ENCODE measurements at regions not wholly inside any gene's neighbourhood (a gene's known extent, or its start where the extent isn't known, plus 50 kb on each side); places are given as distances from the start of the nearest gene placed in this dataset.
"Not testable (repeated sequence)": the region's sequence is repeated elsewhere in the genome, so short reads cannot be mapped to it uniquely, and the experiment has no call there.

GRCh38 chr21:35381743-35382310 lies 332.7 kb upstream of the RUNX1 start:
- DNase-seq = no peak

GRCh38 chr21:35380304-35380703 lies 331.2 kb upstream of the RUNX1 start:
- DNase-seq = not testable (repeated sequence)

GRCh38 chr21:35378881-35379280 lies 329.8 kb upstream of the RUNX1 start:
- no peak for DNase-seq

GRCh38 chr21:35377505-35378090 lies 328.5 kb upstream of the RUNX1 start:
- DNase-seq = no peak

GRCh38 chr21:35376406-35377135 lies 327.5 kb upstream of the RUNX1 start:
- no peak for DNase-seq

- DNase-seq = no peak
Observed at GRCh38 chr21:35375115-35375514, 326.0 kb upstream of the RUNX1 start.

GRCh38 chr21:35373998-35374397 lies 324.9 kb upstream of the RUNX1 start:
- no peak for DNase-seq

GRCh38 chr21:35372201-35372600 lies 323.1 kb upstream of the RUNX1 start:
- no peak for DNase-seq

- DNase-seq = no peak
Observed at GRCh38 chr21:35370671-35371070, 321.6 kb upstream of the RUNX1 start.

GRCh38 chr21:35370071-35370470 lies 321.0 kb upstream of the RUNX1 start:
- no peak for DNase-seq

GRCh38 chr21:35368326-35368725 lies 319.2 kb upstream of the RUNX1 start:
- no peak for DNase-seq

GRCh38 chr21:35367553-35367952 lies 318.5 kb upstream of the RUNX1 start:
- no peak for DNase-seq

GRCh38 chr21:35366394-35367080 lies 317.4 kb upstream of the RUNX1 start:
- no peak for DNase-seq

GRCh38 chr21:35363458-35363857 lies 314.4 kb upstream of the RUNX1 start:
- DNase-seq = no peak

- DNase-seq = no peak
Observed at GRCh38 chr21:35361988-35362387, 312.9 kb upstream of the RUNX1 start.

- DNase-seq = no peak
Observed at GRCh38 chr21:35360870-35361570, 311.9 kb upstream of the RUNX1 start.

- DNase-seq = no peak
Observed at GRCh38 chr21:35359076-35359475, 310.0 kb upstream of the RUNX1 start.

- no peak for DNase-seq
Observed at GRCh38 chr21:35358008-35358407, 308.9 kb upstream of the RUNX1 start.

GRCh38 chr21:35357041-35357780 lies 308.1 kb upstream of the RUNX1 start:
- DNase-seq = no peak

- DNase-seq = no peak
Observed at GRCh38 chr21:35354078-35354477, 305.0 kb upstream of the RUNX1 start.

- no peak for DNase-seq
Observed at GRCh38 chr21:35352793-35353192, 303.7 kb upstream of the RUNX1 start.

GRCh38 chr21:35352066-35352770 lies 303.1 kb upstream of the RUNX1 start:
- DNase-seq = no peak

All from NCI-H446 (cell line).